ENCODE measurements at regions not wholly inside any gene's neighbourhood (a gene's known extent, or its start where the extent isn't known, plus 50 kb on each side); places are given as distances from the start of the nearest gene placed in this dataset.

- intact Hi-C loops (cut with DNase I; ENCODE audit: low total_unique reads), result no loop called here
- no peak overlapping the region for H3K4me3 ChIP-seq (ENCODE audit: low read depth, poor library complexity, severe bottlenecking)
- TF ChIP-seq POLR2A (IDR thresholded peaks at IDR 0.05), result no peak
- TF ChIP-seq, protein P1, sequence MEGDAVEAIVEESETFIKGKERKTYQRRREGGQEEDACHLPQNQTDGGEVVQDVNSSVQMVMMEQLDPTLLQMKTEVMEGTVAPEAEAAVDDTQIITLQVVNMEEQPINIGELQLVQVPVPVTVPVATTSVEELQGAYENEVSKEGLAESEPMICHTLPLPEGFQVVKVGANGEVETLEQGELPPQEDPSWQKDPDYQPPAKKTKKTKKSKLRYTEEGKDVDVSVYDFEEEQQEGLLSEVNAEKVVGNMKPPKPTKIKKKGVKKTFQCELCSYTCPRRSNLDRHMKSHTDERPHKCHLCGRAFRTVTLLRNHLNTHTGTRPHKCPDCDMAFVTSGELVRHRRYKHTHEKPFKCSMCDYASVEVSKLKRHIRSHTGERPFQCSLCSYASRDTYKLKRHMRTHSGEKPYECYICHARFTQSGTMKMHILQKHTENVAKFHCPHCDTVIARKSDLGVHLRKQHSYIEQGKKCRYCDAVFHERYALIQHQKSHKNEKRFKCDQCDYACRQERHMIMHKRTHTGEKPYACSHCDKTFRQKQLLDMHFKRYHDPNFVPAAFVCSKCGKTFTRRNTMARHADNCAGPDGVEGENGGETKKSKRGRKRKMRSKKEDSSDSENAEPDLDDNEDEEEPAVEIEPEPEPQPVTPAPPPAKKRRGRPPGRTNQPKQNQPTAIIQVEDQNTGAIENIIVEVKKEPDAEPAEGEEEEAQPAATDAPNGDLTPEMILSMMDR (IDR thresholded peaks at IDR 0.05), result no peak
- 51 to 59% methylated on average over 3 of the region's 3 CpGs for WGBS, 2 donors
- no peak for DNase-seq (ENCODE audit: low spot score in 2 of 2)
These were observed 205.2 kb upstream of the GHITM start for GRCh38 chr10:83934062-83934461.

- no peak for TF ChIP-seq POLR2A (IDR thresholded peaks at IDR 0.05)
- TF ChIP-seq, protein P1 (IDR thresholded peaks at IDR 0.05), result no peak
- intact Hi-C loops (cut with DNase I; ENCODE audit: low total_unique reads), result no loop called here
- no peak for DNase-seq (ENCODE audit: low spot score in 2 of 2)
- no peak overlapping the region for H3K4me3 ChIP-seq (ENCODE audit: low read depth, poor library complexity, severe bottlenecking)
- WGBS, 2 donors, result 77 to 82% methylated on average over 5 of the region's 5 CpGs
These were observed 204.5 kb upstream of the GHITM start for GRCh38 chr10:83934641-83935338.

DNA sequence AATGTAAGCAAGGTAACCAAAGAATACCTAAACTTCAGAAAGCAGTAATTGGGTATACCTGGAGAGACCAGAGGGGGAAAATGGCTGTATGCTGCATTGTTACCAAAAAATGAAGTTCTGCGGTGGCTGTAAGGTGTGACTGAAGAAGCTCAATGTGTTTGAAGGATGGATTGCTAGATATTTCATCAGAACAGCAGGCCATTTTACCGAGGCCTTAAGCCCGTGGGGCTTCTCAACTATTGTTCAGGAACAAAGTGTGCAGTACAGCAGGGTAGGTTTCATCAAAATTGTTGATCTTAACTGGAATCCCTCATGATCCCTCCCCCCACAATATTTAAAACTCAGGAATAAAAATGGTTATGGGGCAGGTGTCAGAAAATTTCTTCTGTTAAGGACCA is 204.0 kb upstream of the GHITM start:
- no peak for DNase-seq (ENCODE audit: low spot score in 2 of 2)
- WGBS, 2 donors, result 86 to 91% methylated on average over 3 of the region's 3 CpGs
- TF ChIP-seq, protein P1 (IDR thresholded peaks at IDR 0.05), result no peak
- no peak for TF ChIP-seq POLR2A (IDR thresholded peaks at IDR 0.05)
- no peak overlapping the region for H3K4me3 ChIP-seq (ENCODE audit: low read depth, poor library complexity, severe bottlenecking)
- intact Hi-C loops (cut with DNase I; ENCODE audit: low total_unique reads), result no loop called here

- TF ChIP-seq, protein P1 (IDR thresholded peaks at IDR 0.05), result no peak
- no peak for TF ChIP-seq POLR2A (IDR thresholded peaks at IDR 0.05)
- H3K4me3 ChIP-seq (ENCODE audit: low read depth, poor library complexity, severe bottlenecking), result no peak overlapping the region
- no peak for DNase-seq (ENCODE audit: low spot score in 2 of 2)
- 91 to 97% methylated on average over 5 of the region's 5 CpGs for WGBS, 2 donors
- intact Hi-C loops (cut with DNase I; ENCODE audit: low total_unique reads), result no loop called here
These were observed 203.4 kb upstream of the GHITM start for GRCh38 chr10:83935911-83936310.

DNA sequence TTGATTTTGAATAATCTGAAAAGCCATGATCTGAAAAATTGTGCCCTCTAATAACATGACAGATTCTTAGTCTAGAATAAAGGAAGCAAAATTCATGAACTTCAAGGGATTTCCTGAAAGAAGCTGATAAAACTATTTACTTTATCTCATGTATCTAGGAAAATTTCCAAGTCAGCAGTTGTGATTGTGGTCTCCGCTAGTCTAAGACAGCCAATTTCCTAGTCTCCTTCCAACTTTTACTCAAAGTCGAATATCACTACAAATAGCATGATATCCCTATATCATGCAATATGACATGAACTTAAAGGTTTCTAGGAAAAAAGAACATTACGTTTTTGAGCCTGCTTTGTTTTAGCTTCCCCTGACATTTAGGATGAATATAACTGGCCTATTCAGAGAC is 202.1 kb upstream of the GHITM start:
- H3K4me3 ChIP-seq (ENCODE audit: low read depth, poor library complexity, severe bottlenecking), result no peak overlapping the region
- intact Hi-C loops (cut with DNase I; ENCODE audit: low total_unique reads), result no loop called here
- 55 to 62% methylated on average over 3 of the region's 3 CpGs for WGBS, 2 donors
- TF ChIP-seq, protein P1 (IDR thresholded peaks at IDR 0.05), result no peak
- no peak for TF ChIP-seq POLR2A (IDR thresholded peaks at IDR 0.05)
- no peak for DNase-seq (ENCODE audit: low spot score in 2 of 2)

DNA sequence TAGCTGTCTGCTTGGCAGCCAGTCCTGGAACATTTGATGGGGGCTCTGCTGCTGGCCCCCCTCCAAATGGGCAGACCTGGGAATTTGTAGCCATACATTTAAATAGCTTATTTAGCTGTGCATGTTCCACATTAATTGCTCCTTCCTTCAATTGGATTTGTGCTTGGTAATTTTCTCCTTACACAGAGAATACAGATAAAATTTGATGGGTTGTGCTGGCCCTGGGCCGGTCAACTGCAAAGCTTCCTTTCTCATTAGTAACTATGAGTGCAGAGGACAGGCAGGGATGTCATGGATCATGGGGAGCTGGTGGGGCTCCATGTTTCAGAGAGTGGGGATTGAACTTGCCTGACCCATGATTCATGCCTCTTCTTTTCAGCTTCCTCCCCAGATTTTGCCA is 201.5 kb upstream of the GHITM start:
- no peak for DNase-seq (ENCODE audit: low spot score in 2 of 2)
- 80 to 100% methylated on average over 1 of the region's 1 CpG for WGBS, 2 donors
- intact Hi-C loops (cut with DNase I; ENCODE audit: low total_unique reads), result no loop called here
- no peak overlapping the region for H3K4me3 ChIP-seq (ENCODE audit: low read depth, poor library complexity, severe bottlenecking)
- TF ChIP-seq, protein P1 (IDR thresholded peaks at IDR 0.05), result no peak
- TF ChIP-seq POLR2A (IDR thresholded peaks at IDR 0.05), result no peak
